Endodermal cell (in vitro differentiated cells): ENCODE measurements at regions not wholly inside any gene's neighbourhood (a gene's known extent, or its start where the extent isn't known, plus 50 kb on each side); places are given as distances from the start of the nearest gene placed in this dataset.

Experiments
- DNase-seq: peaks from one replicate; pipeline ENCODE4 v3.0.0-alpha.2; 2017
- H3K27ac ChIP-seq: 2 replicates; pipeline ENCODE4 v1.5.1; 2013; ENCODE audit warnings: mild to moderate bottlenecking, low read depth, low read length, moderate library complexity
- H3K27me3 ChIP-seq: 2 replicates; pipeline ENCODE4 v1.6.1; 2013; ENCODE audit warnings: mild to moderate bottlenecking, low read length, moderate library complexity; ENCODE audit not compliant: insufficient read depth, control insufficient read depth, poor library complexity, severe bottlenecking
- H3K36me3 ChIP-seq: 2 replicates; pipeline ENCODE4 v1.7.0; 2013; ENCODE audit warnings: mild to moderate bottlenecking, low read length, moderate library complexity; ENCODE audit not compliant: control insufficient read depth, insufficient read depth
- H3K4me1 ChIP-seq: one replicate; pipeline ENCODE4 v1.7.0; 2013; ENCODE audit warnings: low read length; ENCODE audit not compliant: control insufficient read depth, insufficient read depth
- H3K4me3 ChIP-seq: 2 replicates; pipeline ENCODE4 v1.5.1; 2013; ENCODE audit warnings: mild to moderate bottlenecking, low read length, moderate library complexity
- H3K9ac ChIP-seq: 2 replicates; pipeline ENCODE4 v1.6.1; 2013; ENCODE audit warnings: mild to moderate bottlenecking, low read length, moderate library complexity; ENCODE audit not compliant: poor library complexity, severe bottlenecking; ENCODE audit errors: extremely low read depth
- H3K9me3 ChIP-seq: 2 replicates; pipeline ENCODE4 v1.6.1; 2013; ENCODE audit warnings: mild to moderate bottlenecking, low read length, moderate library complexity; ENCODE audit not compliant: control insufficient read depth
- H3K27ac Mint-ChIP-seq: 2 replicates; pipeline ENCODE4 v1.8.0; 2020; ENCODE audit warnings: mixed read lengths
- H3K27me3 Mint-ChIP-seq: 2 replicates; pipeline ENCODE4 v1.8.0; 2021; ENCODE audit warnings: mild to moderate bottlenecking, mixed read lengths; ENCODE audit not compliant: insufficient read depth
- H3K36me3 Mint-ChIP-seq: 2 replicates; pipeline ENCODE4 v1.8.0; 2020; ENCODE audit warnings: low read depth, mixed read lengths
- H3K4me1 Mint-ChIP-seq: 2 replicates; pipeline ENCODE4 v1.8.0; 2020; ENCODE audit warnings: mixed read lengths
- H3K4me3 Mint-ChIP-seq: 2 replicates; pipeline ENCODE4 v1.8.0; 2020; ENCODE audit warnings: mild to moderate bottlenecking, moderate library complexity, mixed read lengths
- H3K9me3 Mint-ChIP-seq: 2 replicates; pipeline ENCODE4 v1.8.0; 2020; ENCODE audit warnings: mild to moderate bottlenecking, mixed read lengths
- WGBS, 2 experiments: methylation state at CpG; one replicate each; pipeline versions ENCODE4 v1.1.5 to v1.1.7; 2013; ENCODE audit warnings: missing lambda C conversion rate in 2 of 2, mixed read lengths in 1 of 2; ENCODE audit not compliant: insufficient coverage in 1 of 2, insufficient read length in 1 of 2; 5-methylcytosine and 5-hydroxymethylcytosine counted together
- TF ChIP-seq, protein P1 (sequence below): fragments of 200-600 bp; sonication (generic); conservative IDR thresholded peaks from 2 replicates; pipeline ENCODE4 v1.5.0; 2021; ENCODE audit warnings: antibody characterized with exemption, mild to moderate bottlenecking

DNA sequence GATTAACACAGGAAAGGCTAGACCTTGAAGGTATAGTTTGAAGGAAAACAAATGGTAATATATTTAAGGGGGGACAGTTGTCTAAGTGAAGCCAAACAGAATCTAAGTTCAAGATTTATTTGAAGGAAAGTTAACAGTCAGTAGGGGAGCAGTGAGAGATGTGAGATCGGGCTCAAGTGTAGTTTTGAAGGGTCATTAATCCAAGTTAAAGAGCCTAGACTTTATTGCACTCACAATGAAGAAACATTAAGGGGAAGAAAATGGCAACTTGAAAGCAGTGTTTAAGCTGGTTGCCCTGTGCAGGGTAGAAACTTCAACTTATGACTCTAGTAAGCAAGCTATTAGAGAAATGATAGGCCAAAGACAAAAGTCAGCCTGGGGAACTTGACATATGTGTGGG is 1952.2 kb downstream of the PCDH7 start:
- H3K4me1 ChIP-seq = no peaks in the 10 kb centered on the region
- TF ChIP-seq, protein P1, sequence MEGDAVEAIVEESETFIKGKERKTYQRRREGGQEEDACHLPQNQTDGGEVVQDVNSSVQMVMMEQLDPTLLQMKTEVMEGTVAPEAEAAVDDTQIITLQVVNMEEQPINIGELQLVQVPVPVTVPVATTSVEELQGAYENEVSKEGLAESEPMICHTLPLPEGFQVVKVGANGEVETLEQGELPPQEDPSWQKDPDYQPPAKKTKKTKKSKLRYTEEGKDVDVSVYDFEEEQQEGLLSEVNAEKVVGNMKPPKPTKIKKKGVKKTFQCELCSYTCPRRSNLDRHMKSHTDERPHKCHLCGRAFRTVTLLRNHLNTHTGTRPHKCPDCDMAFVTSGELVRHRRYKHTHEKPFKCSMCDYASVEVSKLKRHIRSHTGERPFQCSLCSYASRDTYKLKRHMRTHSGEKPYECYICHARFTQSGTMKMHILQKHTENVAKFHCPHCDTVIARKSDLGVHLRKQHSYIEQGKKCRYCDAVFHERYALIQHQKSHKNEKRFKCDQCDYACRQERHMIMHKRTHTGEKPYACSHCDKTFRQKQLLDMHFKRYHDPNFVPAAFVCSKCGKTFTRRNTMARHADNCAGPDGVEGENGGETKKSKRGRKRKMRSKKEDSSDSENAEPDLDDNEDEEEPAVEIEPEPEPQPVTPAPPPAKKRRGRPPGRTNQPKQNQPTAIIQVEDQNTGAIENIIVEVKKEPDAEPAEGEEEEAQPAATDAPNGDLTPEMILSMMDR = no peak
- H3K9me3 ChIP-seq = peaks cover 8% of the 10 kb centered on the region
- H3K36me3 Mint-ChIP-seq = no peaks in the 10 kb centered on the region
- no peak for DNase-seq
- no peaks in the 10 kb centered on the region for H3K4me1 Mint-ChIP-seq
- H3K27me3 Mint-ChIP-seq = no peaks in the 10 kb centered on the region
- H3K27me3 ChIP-seq = no peaks in the 10 kb centered on the region
- no peak overlapping the region for H3K27ac ChIP-seq
- no peak overlapping the region for H3K9ac ChIP-seq
- H3K9me3 Mint-ChIP-seq = peaks cover 15% of the 10 kb centered on the region
- no peak overlapping the region for H3K4me3 ChIP-seq
- no peak overlapping the region for H3K27ac Mint-ChIP-seq
- 75 to 94% methylated on average over 1 of the region's 1 CpG for WGBS, 2 experiments
- H3K4me3 Mint-ChIP-seq = no peak overlapping the region
- no peaks in the 10 kb centered on the region for H3K36me3 ChIP-seq

DNA sequence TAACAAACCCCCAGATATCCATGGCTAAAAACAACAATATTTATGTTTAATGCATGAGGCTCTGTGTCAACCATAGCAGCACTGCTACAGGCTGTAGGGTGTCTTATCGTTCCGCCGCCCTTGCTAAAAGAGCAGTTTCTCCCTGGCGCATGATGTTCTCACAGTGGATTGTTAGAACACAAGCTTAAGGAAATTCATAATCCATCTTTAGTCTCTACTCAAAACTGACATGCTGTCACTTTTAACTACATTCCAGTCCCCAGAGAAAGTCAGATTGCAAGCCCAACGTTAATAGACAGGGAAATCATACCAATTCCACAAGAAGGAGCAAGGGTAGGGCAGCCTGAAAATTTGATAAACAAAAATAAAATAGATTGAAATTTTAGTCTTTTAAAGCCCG is 1960.8 kb downstream of the PCDH7 start:
- Mint-ChIP-seq H3K4me3 (no peak overlapping the region), H3K27me3 (no peaks in the 10 kb centered on the region)
- WGBS, 2 experiments = 79 to 81% methylated on average over 4 to 6 of the region's 6 CpGs

DNA sequence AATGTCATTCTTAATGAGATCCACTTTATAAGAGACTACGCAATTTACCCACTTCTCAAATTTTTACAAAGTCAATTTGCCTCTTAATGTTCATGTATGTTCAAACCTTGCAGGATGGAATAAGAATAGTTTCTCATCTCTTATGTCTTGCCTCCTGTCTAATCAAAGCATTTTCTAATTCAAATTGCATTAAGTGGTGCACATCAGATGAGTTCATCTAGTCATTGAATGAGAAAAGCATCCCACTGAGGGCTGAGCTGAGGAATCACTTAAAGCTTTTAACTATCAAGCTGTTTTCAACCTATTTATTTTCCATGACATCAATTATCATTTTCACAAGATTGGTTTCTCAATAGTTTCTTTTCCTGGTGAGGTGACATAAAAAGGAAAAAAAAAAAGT is 1964.0 kb downstream of the PCDH7 start:
- Mint-ChIP-seq H3K27ac (peak overlapping the region; percentile 12), H3K36me3 (no peaks in the 10 kb centered on the region), H3K9me3 (no peaks in the 10 kb centered on the region), H3K27me3 (no peaks in the 10 kb centered on the region), H3K4me3 (no peak overlapping the region), H3K4me1 (peaks cover 5% of the 10 kb centered on the region)
- TF ChIP-seq, protein P1 = no peak
- no peak overlapping the region for H3K27ac ChIP-seq
- H3K4me1 ChIP-seq = no peaks in the 10 kb centered on the region
- H3K9ac ChIP-seq = no peak overlapping the region
- no peaks in the 10 kb centered on the region for H3K9me3 ChIP-seq
- H3K4me3 ChIP-seq = no peak overlapping the region
- H3K27me3 ChIP-seq = no peaks in the 10 kb centered on the region
- H3K36me3 ChIP-seq = no peaks in the 10 kb centered on the region
- no peak for DNase-seq
- 91% methylated on average over 1 of the region's 1 CpG; no CpG with 5 or more reads in 1 of the 2 experiments for WGBS, 2 experiments

More for the DNA sequence above, 1960.8 kb downstream of the PCDH7 start:
- DNase-seq = no peak
- H3K4me1 Mint-ChIP-seq = peaks cover 5% of the 10 kb centered on the region
- H3K36me3 ChIP-seq = no peaks in the 10 kb centered on the region
- H3K27ac Mint-ChIP-seq = no peak overlapping the region
- no peaks in the 10 kb centered on the region for H3K4me1 ChIP-seq
- H3K36me3 Mint-ChIP-seq = no peaks in the 10 kb centered on the region
- no peak overlapping the region for H3K9ac ChIP-seq
- H3K4me3 ChIP-seq = no peak overlapping the region
- no peaks in the 10 kb centered on the region for H3K9me3 ChIP-seq
- no peak overlapping the region for H3K27ac ChIP-seq
- TF ChIP-seq, protein P1 = no peak
- no peaks in the 10 kb centered on the region for H3K27me3 ChIP-seq
- peaks cover 2% of the 10 kb centered on the region for H3K9me3 Mint-ChIP-seq
